Caco-2 (cell line): ENCODE measurements at regions not wholly inside any gene's neighbourhood (a gene's known extent, or its start where the extent isn't known, plus 50 kb on each side); places are given as distances from the start of the nearest gene placed in this dataset.

Experiments
- BruUV-seq: library from RNA; stranded (reverse); fragments of 400-500 nt; replicated peaks from 2 replicates; lab custom pipeline; 2021; lab: Mats Ljungman, UMichigan
- CTCF ChIA-PET: fragments of 300-600 bp; sonication (Branson Sonifier 250); formaldehyde crosslinking; loops from one replicate; lab custom pipeline; 2022; ENCODE audit warnings: antibody characterized with exemption; lab: Charles Lee
- POLR2A ChIA-PET: fragments of 300-600 bp; sonication (Branson Sonifier 250); formaldehyde crosslinking; loops from one replicate; lab custom pipeline; 2022; ENCODE audit warnings: antibody characterized with exemption; lab: Charles Lee
- DNase-seq, 2 experiments: peaks; one replicate each; pipeline versions ENCODE4 v3.0.0 to v3.0.0-alpha.2; 2020 to 2022
- H3K27me3 ChIP-seq: replicated peaks from 2 replicates; pipeline ENCODE4 v1.6.0; 2011; ENCODE audit warnings: low read length; ENCODE audit not compliant: control insufficient read depth, insufficient read depth
- H3K36me3 ChIP-seq: 2 replicates; pipeline ENCODE4 v1.5.1; 2011; ENCODE audit warnings: low read length; ENCODE audit not compliant: control insufficient read depth, insufficient read depth
- H3K4me1 ChIP-seq: fragments of 250-450 bp; sonication (Bioruptor Pico); 2 replicates; pipeline ENCODE4 v1.5.1; 2020; ENCODE audit warnings: mild to moderate bottlenecking
- H3K4me3 ChIP-seq: 2 replicates; pipeline ENCODE4 v1.5.1; 2011; ENCODE audit warnings: low read depth, mild to moderate bottlenecking, control low read depth, low read length
- H3K9me3 ChIP-seq: fragments of 250-450 bp; sonication (Bioruptor Pico); 2 replicates; pipeline ENCODE4 v1.5.1; 2020; ENCODE audit warnings: mild to moderate bottlenecking, moderate library complexity
- H3K27ac Mint-ChIP-seq: one replicate; pipeline ENCODE4 v1.8.0; 2022; ENCODE audit warnings: mixed read lengths; ENCODE audit not compliant: unreplicated experiment
- H3K27me3 Mint-ChIP-seq: one replicate; pipeline ENCODE4 v1.8.0; 2022; ENCODE audit warnings: mixed read lengths; ENCODE audit not compliant: insufficient read depth, unreplicated experiment
- H3K36me3 Mint-ChIP-seq: one replicate; pipeline ENCODE4 v1.8.0; 2022; ENCODE audit warnings: mild to moderate bottlenecking, mixed read lengths; ENCODE audit not compliant: insufficient read depth, unreplicated experiment
- H3K4me1 Mint-ChIP-seq: one replicate; pipeline ENCODE4 v1.8.0; 2022; ENCODE audit warnings: low read depth, mixed read lengths; ENCODE audit not compliant: unreplicated experiment
- H3K4me3 Mint-ChIP-seq: one replicate; pipeline ENCODE4 v1.8.0; 2022; ENCODE audit warnings: mild to moderate bottlenecking, moderate library complexity, mixed read lengths; ENCODE audit not compliant: unreplicated experiment
- H3K9me3 Mint-ChIP-seq: one replicate; pipeline ENCODE4 v1.8.0; 2022; ENCODE audit warnings: mixed read lengths; ENCODE audit not compliant: unreplicated experiment
- CTCF ChIP-seq, 2 experiments: fragments of 200-600 bp in 1 of 2; IDR thresholded peaks; 1 replicate in 1 of 2; 2 replicates in 1 of 2; pipeline versions ENCODE4 v1.5.1 to v1.8.0; 2011 to 2022; ENCODE audit warnings: antibody characterized with exemption in 1 of 2, control low read depth in 1 of 2, inconsistent platforms in 1 of 2, low read depth in 1 of 2, low read length in 1 of 2, mild to moderate bottlenecking in 1 of 2, moderate library complexity in 1 of 2; ENCODE audit not compliant: insufficient read depth in 1 of 2, severe bottlenecking in 1 of 2, unreplicated experiment in 1 of 2
- intact Hi-C: fragments of 100-400 bp; cut with micrococcal nuclease; formaldehyde crosslinking; loops from one replicate; pipeline ENCODE4 v1.10.0; 2022; ENCODE audit not compliant: unreplicated experiment

GRCh38 chr6:112622036-112622435, 274.9 kb downstream of the RFPL4B start:
- DNase-seq: no peak
- 0 out of 2 replicates have a peak, but pooled peaks cover 5% of the 10 kb centered on the region for H3K9me3 ChIP-seq
- Mint-ChIP-seq H3K36me3 (no peaks in the 10 kb centered on the region), H3K4me3 (no peak overlapping the region), H3K27ac (no peak overlapping the region), H3K4me1 (no peaks in the 10 kb centered on the region), H3K27me3 (no peaks in the 10 kb centered on the region), H3K9me3 (no peaks in the 10 kb centered on the region)
- no peak overlapping the region for H3K4me3 ChIP-seq
- ChIA-PET CTCF (no interaction called here), POLR2A (no interaction called here)
- H3K27me3 ChIP-seq: no peaks in the 10 kb centered on the region
- H3K4me1 ChIP-seq: no peaks in the 10 kb centered on the region
- no peaks in the 10 kb centered on the region for H3K36me3 ChIP-seq
- intact Hi-C loops: no loop called here
- no peak for TF ChIP-seq CTCF (IDR thresholded peaks at IDR 0.05; ENCODE audit: insufficient read depth in 1 of 2, low read depth in 1 of 2, low read length in 1 of 2, severe bottlenecking in 1 of 2, unreplicated experiment in 1 of 2)
- BruUV-seq: no TSS peak

- H3K27me3 ChIP-seq: no peaks in the 10 kb centered on the region
- Mint-ChIP-seq H3K36me3 (no peaks in the 10 kb centered on the region), H3K4me1 (no peaks in the 10 kb centered on the region), H3K9me3 (no peaks in the 10 kb centered on the region), H3K27ac (no peak overlapping the region), H3K4me3 (no peak overlapping the region), H3K27me3 (no peaks in the 10 kb centered on the region)
- ChIA-PET POLR2A (no interaction called here), CTCF (no interaction called here)
- H3K4me3 ChIP-seq: no peak overlapping the region
- 0 out of 2 replicates have a peak, but pooled peaks cover 5% of the 10 kb centered on the region for H3K9me3 ChIP-seq
- intact Hi-C loops: no loop called here
- H3K4me1 ChIP-seq: no peaks in the 10 kb centered on the region
- no TSS peak for BruUV-seq
- no peaks in the 10 kb centered on the region for H3K36me3 ChIP-seq
- no peak for TF ChIP-seq CTCF (IDR thresholded peaks at IDR 0.05; ENCODE audit: insufficient read depth in 1 of 2, low read depth in 1 of 2, low read length in 1 of 2, severe bottlenecking in 1 of 2, unreplicated experiment in 1 of 2)
- no peak for DNase-seq
These were observed 279.4 kb downstream of the RFPL4B start for GRCh38 chr6:112626468-112627082.

GRCh38 chr6:112634376-112634775, 287.2 kb downstream of the RFPL4B start:
- Histone ChIP-seq H3K4me1 (no peaks in the 10 kb centered on the region), H3K9me3 (no peaks in the 10 kb centered on the region), H3K36me3 (no peaks in the 10 kb centered on the region), H3K4me3 (no peak overlapping the region), H3K27me3 (no peaks in the 10 kb centered on the region)
- no peak for TF ChIP-seq CTCF (IDR thresholded peaks at IDR 0.05; ENCODE audit: insufficient read depth in 1 of 2, low read depth in 1 of 2, low read length in 1 of 2, severe bottlenecking in 1 of 2, unreplicated experiment in 1 of 2)
- ChIA-PET CTCF (no interaction called here), POLR2A (no interaction called here)
- no peaks in the 10 kb centered on the region for H3K4me1 Mint-ChIP-seq
- peaks cover 2% of the 10 kb centered on the region for H3K27me3 Mint-ChIP-seq
- intact Hi-C loops: no loop called here
- no peak overlapping the region for H3K4me3 Mint-ChIP-seq
- H3K36me3 Mint-ChIP-seq: no peaks in the 10 kb centered on the region
- no peaks in the 10 kb centered on the region for H3K9me3 Mint-ChIP-seq
- no peak for DNase-seq
- BruUV-seq: no TSS peak
- no peak overlapping the region for H3K27ac Mint-ChIP-seq
